Ishikawa (cell line): ENCODE measurements at regions not wholly inside any gene's neighbourhood (a gene's known extent, or its start where the extent isn't known, plus 50 kb on each side); places are given as distances from the start of the nearest gene placed in this dataset.

Experiments used
- CEBPB ChIP-seq: IDR thresholded peaks from 2 replicates; pipeline ENCODE4 v1.6.1; 2012
- CREB1 ChIP-seq: IDR thresholded peaks from 2 replicates; pipeline ENCODE4 v1.6.1; 2012; ENCODE audit warnings: low read depth
- EGR1 ChIP-seq: IDR thresholded peaks from 2 replicates; pipeline ENCODE4 v1.6.1; 2012
- EP300 ChIP-seq: IDR thresholded peaks from 2 replicates; pipeline ENCODE4 v1.6.1; 2012; ENCODE audit warnings: borderline replicate concordance
- FOXM1 ChIP-seq: IDR thresholded peaks from 2 replicates; pipeline ENCODE4 v1.6.1; 2012; ENCODE audit warnings: low read depth, borderline replicate concordance
- MAX ChIP-seq: IDR thresholded peaks from 2 replicates; pipeline ENCODE4 v1.6.1; 2012
- NFIC ChIP-seq: IDR thresholded peaks from 2 replicates; pipeline ENCODE4 v1.6.1; 2012
- RAD21 ChIP-seq: IDR thresholded peaks from 2 replicates; pipeline ENCODE4 v1.6.1; 2012; ENCODE audit warnings: low read depth
- REST ChIP-seq: IDR thresholded peaks from 2 replicates; pipeline ENCODE4 v1.6.1; 2012; ENCODE audit warnings: low read depth, mild to moderate bottlenecking
- TAF1 ChIP-seq: IDR thresholded peaks from 2 replicates; pipeline ENCODE4 v1.6.1; 2012; ENCODE audit warnings: low read depth, mild to moderate bottlenecking
- TCF12 ChIP-seq: IDR thresholded peaks from 2 replicates; pipeline ENCODE4 v1.6.1; 2012; ENCODE audit warnings: low read depth
- TEAD4 ChIP-seq: IDR thresholded peaks from 2 replicates; pipeline ENCODE4 v1.6.1; 2012
- USF1 ChIP-seq: IDR thresholded peaks from 2 replicates; pipeline ENCODE4 v1.6.1; 2012
- YY1 ChIP-seq: IDR thresholded peaks from 2 replicates; pipeline ENCODE4 v1.6.1; 2012; ENCODE audit warnings: low read depth
- ZBTB7A ChIP-seq: IDR thresholded peaks from 2 replicates; pipeline ENCODE4 v1.6.1; 2012; ENCODE audit warnings: low read depth

GRCh38 chr1:218771931-218772330 is 401.7 kb upstream of the LYPLAL1 start:
- TF ChIP-seq EGR1 (no peak), USF1 (no peak)

GRCh38 chr1:218772575-218772974 is 401.1 kb upstream of the LYPLAL1 start:
- TF ChIP-seq MAX, result no peak
- TF ChIP-seq CEBPB, result no peak
- TF ChIP-seq CREB1, result no peak
- no peak for TF ChIP-seq TCF12
- no peak for TF ChIP-seq EP300
- TF ChIP-seq USF1, result no peak
- TF ChIP-seq TEAD4, result no peak
- no peak for TF ChIP-seq REST

- TF ChIP-seq EGR1 (no peak), EP300 (no peak), CEBPB (no peak), MAX (no peak), TAF1 (no peak), TCF12 (no peak), NFIC (no peak), USF1 (no peak)
Measured at GRCh38 chr1:218775501-218776021, 398.1 kb upstream of the LYPLAL1 start.

GRCh38 chr1:218778257-218779126 is 395.2 kb upstream of the LYPLAL1 start:
- TF ChIP-seq MAX, result no peak
- TF ChIP-seq REST, result no peak
- no peak for TF ChIP-seq CEBPB
- TF ChIP-seq CREB1, result no peak
- TF ChIP-seq TAF1, result no peak
- no peak for TF ChIP-seq FOXM1
- no peak for TF ChIP-seq YY1

- TF ChIP-seq EGR1 (no peak), NFIC (no peak), MAX (no peak), ZBTB7A (no peak), TEAD4 (no peak), USF1 (no peak), RAD21 (no peak), CREB1 (no peak), YY1 (no peak), REST (no peak)
Measured at GRCh38 chr1:218779341-218780100, 394.2 kb upstream of the LYPLAL1 start.
